ENCODE measurements at regions not wholly inside any gene's neighbourhood (a gene's known extent, or its start where the extent isn't known, plus 50 kb on each side); places are given as distances from the start of the nearest gene placed in this dataset.

- TF ChIP-seq CTCF (IDR thresholded peaks at IDR 0.05 in 4 of 5, conservative IDR thresholded peaks at IDR 0.05 in 1 of 5) (no peak), POLR2A (IDR thresholded peaks at IDR 0.05) (no peak)
These were observed 1276.9 kb upstream of the TENM3 start for GRCh38 chr4:180966312-180966711.

Measured in gastrocnemius medialis (tissue), 4 donors.